DMS114 treated with DMSO at 0.1 percent for 48 hours (cell line): ENCODE measurements at regions not wholly inside any gene's neighbourhood (a gene's known extent, or its start where the extent isn't known, plus 50 kb on each side); places are given as distances from the start of the nearest gene placed in this dataset.
"Not testable (repeated sequence)": the region's sequence is repeated elsewhere in the genome, so short reads cannot be mapped to it uniquely, and the experiment has no call there.

ENCODE experiments used
- DNase-seq: peaks from one replicate; lab custom pipeline; 2025; ENCODE audit not compliant: unreplicated experiment; lab: John Stamatoyannopoulos, UW

DNA sequence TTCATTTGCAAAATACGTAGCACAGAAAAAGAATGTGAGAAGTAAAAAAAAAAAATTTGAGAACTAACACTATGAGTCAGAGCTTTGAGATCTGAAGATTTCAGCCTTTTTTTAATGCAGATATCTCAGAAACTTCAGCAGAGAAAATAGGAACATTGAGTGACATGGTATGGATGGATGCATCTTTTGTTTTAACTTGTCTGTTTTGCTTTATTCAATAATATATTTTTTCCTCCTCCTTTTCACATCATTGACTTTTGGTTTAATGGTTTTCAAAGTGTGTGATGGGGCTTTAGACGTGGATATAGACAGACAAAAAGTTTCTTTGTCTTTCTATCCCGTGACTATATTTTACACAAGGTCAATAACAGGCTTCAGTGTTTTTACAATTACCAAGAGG, 426.7 kb upstream of the FRG2C start:
- DNase-seq: no peak

DNA sequence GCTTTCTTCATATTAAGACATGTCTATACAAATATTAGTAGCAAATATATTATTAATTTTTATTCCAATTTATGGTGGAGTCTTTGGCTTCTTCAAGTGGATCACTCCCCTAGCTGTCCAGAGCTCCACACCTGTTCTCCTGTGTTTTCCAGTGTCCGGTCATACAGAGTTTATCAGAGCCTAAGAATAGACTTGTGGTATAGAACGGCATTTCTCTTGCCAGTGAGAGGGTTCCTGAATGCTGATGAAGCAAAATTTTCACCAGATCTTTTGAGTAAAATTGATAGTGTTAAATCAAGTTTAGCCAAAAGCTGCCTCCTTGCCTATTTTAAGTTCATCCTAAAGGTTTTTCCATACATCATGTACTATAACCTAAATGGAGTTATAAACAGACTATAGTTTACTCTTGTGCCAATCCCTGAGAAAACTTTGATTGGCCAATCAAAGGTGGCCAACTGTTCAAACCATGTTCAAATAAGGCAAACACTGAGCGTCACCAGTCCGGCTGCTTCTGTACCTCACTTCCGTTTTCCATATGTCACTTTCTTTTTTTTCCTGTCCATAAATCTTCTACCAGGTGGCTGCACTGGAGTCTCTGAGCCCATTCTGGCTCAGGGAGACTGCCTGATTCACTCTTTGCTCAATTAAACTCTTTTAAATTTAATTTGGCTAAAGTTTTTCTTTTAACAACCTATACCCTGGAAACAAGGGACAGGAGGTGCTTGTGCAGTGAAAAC, 422.7 kb upstream of the FRG2C start:
- not testable (repeated sequence) for DNase-seq

DNA sequence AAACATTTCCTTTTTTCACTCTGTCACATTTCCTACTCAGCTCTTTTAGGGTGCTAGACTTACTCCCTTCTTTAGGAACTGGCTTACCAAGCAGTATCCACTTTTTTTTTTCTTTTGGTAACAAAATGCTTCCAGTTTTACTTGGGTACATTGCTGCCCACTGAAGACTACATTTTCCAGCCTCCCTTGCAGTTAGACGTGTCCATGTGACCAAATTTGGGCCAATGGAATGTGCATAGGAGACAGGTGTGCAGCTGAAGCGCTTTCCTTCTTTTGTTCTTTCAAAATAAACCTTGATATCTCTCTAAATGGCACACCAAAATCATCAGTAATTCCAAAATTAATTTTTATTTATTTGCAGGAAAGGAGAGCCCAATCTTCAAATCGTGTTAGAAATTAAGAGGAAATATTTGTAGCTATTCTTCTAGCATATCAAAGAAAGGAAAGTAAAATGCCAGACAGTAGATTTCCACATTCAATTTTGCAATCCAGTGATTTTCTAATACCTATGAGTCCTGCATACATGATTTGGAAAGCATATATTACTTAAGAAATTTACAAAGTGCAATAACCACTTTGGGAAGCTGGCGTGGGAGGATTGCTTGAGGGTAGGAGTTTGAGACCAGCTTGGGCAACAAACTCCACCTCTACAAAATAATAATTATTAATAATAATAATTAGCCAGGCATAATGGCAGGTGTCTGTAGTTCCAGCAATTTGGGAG, 422.0 kb upstream of the FRG2C start:
- DNase-seq: no peak

DNA sequence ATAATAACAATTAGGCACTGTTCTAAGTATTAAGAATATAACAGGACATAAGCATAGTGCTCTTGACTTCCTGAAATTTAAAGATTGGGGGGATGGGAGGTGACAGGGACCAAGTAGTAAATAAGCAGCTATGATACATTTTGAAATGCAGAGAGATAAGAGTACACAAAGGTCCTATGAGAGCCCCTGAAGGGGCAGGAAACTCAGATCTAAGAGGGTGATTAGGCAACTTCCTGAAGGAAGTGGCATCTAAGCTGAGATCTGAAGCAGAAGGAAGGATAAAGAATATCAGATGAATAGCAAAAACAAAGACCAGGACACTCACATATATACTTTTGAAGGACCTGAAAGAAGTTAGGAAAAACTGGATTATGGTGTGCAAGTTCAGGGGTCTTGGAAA, 415.2 kb upstream of the FRG2C start:
- no peak for DNase-seq

DNA sequence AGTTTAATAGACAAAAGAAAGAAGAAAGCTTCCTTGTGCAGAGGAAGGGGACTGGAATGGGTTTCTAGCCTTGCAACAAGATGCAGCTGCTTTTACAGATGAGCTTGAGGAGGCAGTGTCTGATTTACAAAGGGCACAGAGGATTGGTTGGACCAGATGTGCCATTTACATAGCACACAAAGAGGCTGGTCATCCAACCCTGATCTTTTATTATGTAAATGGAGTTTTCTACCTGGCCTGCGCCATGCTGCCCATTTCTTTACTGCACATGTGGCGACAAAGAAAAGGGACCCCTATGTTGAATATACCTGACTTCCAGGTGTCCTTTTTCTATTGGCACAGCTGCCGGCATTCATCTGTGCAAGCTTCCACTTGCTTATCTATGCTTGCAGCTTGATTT, 409.4 kb upstream of the FRG2C start:
- DNase-seq: no peak

DNA sequence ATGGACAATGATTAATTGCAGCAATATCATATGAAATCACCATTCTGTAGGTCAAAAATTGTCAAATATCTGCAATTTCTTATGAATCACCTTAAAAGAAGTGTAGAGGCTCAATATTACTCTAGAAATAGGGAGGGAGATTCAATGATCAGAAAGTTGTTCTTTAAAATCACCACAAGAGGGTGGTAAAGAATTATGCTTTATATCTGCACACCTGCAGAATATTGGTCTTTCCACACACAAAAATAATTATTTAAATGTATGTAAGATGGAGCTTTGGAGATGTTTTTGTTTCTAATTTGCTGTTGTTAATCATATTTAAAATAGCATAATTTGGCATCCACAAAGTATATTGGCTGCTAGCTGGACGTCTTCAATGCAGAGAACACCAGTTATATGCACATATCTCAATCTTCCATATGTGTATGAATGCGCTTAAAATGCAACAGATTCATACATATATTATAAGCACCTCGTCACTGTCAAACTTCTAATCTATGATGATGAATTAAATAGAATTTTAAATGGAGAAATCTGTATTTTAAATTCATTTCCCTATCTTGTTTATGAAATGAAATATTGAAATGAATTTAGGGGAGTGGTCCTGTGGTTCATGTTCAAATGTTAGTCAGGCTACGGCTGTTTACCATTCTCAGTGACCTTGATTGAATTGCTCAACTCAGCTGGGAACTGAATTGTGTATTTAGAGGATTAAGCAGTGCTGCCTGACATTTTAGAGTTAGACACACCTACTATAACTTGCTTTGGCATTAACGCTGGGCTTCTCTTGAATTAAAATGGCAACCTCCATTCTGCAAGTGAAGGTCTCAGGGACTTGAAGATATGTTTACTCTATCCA, 405.1 kb upstream of the FRG2C start:
- peak; percentile 3 for DNase-seq

DNA sequence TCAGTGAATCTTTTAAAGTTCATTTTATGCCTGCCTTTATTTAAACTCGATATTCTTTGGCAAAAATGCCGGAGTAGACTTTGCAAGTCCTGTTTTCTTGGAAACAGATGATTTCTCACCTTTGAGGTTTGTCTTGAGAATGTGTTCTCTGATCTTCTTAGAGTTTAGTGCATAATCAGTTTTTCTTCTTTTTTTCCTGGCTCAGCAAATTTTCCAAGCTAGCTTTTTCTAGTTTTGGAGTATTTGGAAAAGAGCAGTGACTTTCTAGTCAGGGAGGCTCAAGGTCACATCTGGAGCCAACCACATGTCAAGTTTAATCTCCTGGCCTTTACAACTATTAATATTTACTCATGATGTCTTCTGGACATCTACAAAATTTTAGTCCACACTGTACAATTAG, 403.2 kb upstream of the FRG2C start:
- DNase-seq: not testable (repeated sequence)

DNA sequence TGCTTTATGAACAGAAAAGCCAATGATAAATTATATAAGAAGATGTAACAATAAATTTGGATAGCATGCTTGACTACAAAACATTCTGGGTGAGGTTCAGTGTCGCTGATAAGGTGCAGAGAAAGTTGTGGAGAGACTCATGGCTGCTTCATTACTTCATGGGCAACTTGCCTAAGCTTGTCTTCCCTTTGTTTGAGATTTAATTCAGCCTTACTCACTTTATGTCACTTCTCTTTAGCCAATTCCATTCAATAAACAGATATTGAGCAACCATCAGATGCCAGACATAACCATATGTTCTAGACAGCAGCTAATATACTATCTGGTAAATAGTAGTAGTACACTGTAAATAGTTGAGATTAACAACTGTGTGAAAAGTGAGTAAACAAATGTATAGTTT, 401.5 kb upstream of the FRG2C start:
- no peak for DNase-seq

DNA sequence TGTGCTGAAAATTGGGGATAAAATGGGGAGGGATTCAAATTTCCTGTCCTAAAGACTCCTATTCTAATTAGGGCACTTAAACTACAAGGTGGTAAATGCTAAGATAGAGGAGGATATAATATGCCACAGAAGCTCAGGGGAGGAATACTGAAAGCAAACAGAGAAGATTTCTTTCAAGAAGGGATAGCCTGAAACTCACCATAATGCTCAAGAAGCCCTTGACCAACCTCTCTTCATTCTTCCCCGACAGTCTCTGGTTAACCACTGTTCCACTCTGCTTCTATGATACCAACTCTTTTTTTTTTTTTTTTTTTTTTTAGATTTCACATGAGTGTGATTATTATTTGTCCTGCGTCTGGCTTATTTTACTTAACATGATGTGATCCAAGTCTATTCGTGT, 398.2 kb upstream of the FRG2C start:
- DNase-seq: no peak

DNA sequence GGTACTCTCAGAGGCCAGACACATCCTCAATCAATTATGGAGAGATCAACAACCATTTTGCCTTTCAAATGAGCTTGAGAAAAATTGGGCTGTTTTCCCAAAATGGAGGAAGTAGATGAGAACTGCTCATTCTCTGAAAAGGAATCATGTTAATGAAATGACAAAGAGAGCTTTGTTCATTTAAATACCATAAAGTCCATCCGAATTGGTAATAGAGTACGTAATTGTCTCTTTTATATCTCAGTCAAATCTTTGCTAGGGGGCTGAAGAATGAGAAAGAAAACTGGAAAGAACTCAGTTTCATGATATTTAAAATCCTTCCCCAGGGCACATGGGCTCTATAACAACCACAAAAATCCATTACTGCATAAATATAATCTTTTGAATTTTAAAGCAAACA, 395.6 kb upstream of the FRG2C start:
- DNase-seq: not testable (repeated sequence)

DNA sequence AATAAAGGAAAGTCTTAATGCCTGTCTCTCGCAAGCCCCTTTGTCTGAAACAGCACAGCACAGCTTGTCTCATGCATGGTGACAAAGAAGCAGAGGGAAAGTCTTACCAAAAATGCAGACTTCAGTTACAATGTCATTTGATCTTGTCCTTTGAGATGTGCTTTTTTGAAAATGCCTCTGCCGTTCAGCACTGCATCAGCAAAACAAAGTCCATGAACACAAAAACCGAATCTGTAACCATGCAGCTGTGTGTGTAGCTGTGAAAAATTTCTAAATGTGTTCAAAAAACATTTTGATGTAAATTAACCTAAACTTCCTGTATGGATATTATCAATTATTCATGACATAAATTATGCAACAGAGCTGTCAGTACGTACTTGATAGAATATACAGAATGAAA, 391.9 kb upstream of the FRG2C start:
- not testable (repeated sequence) for DNase-seq

DNA sequence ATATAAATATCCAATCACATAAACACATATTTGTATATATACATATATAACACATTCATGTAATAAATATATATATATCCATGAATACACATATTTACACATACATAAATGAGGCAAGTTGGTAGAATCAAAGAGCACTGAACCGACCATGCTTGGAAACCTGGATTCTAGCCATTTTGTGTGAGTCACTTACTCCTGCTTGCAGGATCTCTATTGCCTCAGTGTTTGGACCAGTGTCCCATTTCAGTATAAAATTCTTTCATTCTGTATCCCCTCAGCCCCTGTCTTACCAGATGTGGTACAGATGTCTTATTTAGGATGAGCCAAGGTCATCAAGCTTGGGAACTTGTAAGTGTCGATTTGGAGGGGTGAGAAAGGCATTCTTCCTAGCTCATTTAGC, 391.4 kb upstream of the FRG2C start:
- no peak for DNase-seq

DNA sequence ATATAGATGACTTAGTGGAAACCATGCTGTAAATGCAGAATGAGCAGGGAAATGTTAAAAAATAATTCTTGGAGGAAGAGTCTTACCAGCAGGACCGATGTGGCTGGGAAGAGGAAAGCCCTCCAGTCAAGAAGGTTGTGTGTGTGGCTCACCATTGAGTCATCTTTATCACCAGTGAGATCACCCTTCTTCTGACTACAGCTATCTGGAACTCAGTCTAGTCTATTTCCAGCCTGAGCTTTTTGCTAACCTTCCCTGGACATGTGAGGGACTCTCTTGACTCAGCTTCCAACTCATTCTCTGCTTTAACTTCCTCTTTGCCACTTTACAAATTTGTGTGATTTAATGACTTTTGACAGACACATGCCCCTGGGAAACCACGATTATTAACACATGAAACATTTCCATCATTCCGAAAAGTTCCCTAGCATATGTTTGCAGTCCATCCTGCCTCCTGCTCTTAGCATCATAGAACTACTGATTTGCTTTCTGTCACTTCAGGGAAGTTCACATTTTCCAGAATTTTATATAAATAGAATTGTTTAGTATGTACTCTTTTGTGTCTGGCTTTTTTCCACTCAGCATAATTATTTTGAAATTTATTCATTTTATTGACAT, 378.5 kb upstream of the FRG2C start:
- DNase-seq: not testable (repeated sequence)

DNA sequence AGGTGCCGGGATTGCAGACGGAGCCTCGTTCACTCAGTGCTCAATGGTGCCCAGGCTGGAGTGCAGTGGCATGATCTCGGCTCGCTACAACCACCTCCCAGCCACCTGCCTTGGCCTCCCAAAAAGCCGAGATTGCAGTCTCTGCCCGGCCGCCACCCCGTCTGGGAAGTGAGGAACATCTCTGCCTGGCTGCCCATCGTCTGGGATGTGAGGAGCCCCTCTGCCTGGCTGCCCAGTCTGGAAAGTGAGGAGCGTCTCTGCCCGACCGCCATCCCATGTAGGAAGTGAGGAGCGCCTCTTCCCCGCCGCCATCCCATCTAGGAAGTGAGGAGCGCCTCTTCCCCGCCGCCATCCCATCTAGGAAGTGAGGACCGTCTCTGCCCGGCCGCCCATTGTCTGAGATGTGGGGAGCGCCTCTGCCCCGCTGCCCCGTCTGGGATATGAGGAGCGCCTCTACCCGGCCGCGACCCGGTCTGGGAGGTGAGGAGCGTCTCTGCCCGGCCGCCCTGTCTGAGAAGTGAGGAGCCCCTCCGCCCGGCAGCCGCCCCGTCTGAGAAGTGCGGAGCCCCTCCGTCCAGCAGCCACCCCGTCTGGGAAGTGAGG, 375.1 kb upstream of the FRG2C start:
- DNase-seq: not testable (repeated sequence)

DNA sequence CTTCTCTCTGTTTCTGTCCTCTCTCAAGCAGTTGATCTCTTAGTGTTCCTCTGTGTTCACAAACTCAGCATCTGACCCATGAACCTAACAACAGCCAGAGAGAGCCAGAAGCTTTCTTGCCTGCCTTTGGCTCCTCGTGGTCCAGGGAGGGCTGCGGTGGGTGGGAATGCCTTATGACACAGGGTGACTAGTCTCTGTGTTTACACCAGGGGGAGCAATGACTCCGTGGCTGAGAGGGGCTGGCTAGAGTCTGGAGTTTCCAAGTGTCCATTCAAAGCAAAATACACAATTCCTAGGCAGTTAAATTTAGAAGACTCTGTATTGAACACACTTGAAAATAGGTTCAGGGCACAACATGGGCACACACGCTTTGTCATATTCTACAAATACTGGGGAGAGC, 370.0 kb upstream of the FRG2C start:
- peak; percentile 7 for DNase-seq

DNA sequence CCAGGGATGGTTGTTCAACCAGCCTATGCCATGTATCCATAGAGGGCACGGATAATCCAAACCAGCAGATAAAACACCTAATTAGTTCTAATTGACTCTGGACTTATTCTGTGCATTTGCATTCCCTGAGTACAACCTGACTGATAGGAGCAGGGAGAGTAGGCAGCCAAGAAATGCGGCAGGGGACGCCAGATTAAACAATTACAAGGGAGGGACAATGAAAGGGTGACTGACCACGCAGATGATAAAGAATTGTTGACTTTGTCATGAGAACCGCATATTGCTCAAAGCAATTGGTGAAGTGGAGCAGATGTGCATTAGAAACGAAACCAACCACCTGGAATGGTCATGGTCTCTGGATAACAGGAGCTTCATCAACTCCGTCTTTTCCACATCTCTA, 369.1 kb upstream of the FRG2C start:
- no peak for DNase-seq

DNA sequence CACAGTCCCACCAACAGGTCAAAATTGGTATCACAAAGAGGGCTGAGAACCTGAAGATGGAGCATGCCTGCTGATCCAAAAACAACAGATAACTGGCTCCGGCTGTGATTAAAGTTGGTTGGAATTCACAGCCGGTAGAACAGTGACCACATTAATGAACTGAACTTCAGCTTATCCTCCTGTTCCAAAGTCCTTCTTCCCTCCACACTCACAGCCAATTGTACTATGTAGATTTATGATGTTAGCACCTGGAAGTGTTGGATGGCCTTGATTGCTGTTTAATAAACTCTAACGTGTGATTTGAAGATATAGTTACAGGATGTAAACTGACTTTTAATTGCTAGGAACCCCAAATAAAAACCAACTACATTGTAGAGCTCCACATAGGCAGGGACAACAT, 367.3 kb upstream of the FRG2C start:
- DNase-seq: no peak

DNA sequence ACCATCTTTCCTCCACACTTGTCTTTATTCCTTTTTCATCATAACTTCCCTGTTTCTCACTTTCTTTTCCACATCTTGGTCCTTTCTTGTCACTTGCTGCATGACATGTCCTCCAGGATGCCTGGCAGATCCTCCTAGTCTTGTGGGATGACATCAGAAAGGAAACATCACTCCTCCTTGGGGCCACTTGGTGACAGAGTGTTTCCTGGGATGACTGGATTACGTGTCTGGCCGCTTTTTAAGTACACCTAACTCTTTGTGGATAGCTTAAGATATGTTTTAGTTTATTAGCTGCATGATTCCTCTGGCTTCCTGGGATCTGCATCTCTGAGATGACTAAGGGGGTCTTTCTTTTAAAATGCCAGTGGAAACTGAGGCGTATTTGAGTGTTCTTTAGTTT, 363.5 kb upstream of the FRG2C start:
- DNase-seq: no peak

DNA sequence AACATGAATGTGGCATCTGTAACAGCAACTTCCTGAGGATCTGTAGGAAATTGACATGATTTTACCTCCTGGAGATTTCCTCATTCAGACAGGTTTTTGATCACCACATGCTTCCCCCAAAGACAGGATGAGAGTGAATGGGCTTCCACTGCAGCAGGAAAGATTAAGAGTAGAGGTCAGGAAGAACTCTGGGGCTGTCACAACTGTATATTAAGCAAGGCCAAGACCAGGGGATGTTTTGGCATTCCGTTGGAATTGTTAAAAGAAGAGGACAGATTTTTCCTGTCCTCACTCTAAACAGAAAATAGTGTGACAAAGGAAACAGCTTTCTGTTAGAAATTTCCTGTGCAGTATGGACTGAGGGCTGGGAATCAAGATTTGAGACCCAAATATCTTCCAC, 363.1 kb upstream of the FRG2C start:
- not testable (repeated sequence) for DNase-seq

DNA sequence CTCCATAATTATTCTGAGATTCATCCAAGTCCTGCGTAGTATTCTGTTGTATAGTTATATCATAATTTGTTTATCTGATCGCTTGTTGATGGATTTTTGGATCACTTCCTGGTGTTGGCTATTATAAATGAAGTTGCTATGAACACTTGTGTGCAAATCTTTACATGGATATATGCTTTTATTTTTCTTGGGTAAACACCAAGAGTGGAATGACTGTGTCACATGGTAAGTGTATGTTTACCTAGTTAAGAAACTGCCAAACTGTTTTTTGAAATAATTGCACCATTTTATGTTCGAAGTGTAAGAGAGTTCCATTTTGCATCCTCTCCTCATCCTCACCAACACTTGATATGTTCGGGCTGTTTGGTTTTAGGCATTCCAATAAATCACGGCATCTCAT, 360.4 kb upstream of the FRG2C start:
- DNase-seq: no peak

DNA sequence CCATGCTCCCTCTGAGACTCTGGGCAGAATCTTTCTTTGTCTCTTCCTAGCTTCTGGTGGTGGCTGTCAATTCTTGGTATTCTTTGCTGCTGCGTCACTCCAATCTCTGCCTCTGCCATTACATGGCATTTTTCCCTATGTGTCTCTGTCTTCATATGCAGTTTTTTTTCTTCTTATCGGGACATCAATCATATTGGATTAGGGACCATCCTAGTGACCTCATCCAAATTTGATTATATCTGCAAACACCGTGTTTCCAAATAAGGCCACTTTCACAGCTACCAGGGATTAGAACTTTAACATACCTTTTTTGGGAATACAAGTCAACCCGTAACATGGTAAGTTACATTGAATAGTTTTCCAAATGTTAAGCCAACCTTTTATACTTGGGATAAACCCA, 358.2 kb upstream of the FRG2C start:
- DNase-seq: no peak
